WTC11 (cell line): ENCODE measurements at regions not wholly inside any gene's neighbourhood (a gene's known extent, or its start where the extent isn't known, plus 50 kb on each side); places are given as distances from the start of the nearest gene placed in this dataset.

ENCODE experiments used
- FOXJ3 ChIP-seq: sonication (generic); formaldehyde crosslinking; IDR thresholded peaks from 2 replicates; pipeline ENCODE4 v1.9.0; 2021; ENCODE audit warnings: missing genetic modification reagents, mild to moderate bottlenecking, borderline replicate concordance
- NR2C2 ChIP-seq: sonication (generic); formaldehyde crosslinking; IDR thresholded peaks from 2 replicates; pipeline ENCODE4 v1.8.0; 2022; ENCODE audit warnings: mild to moderate bottlenecking, missing genetic modification reagents
- ZNF232 ChIP-seq: sonication (generic); formaldehyde crosslinking; IDR thresholded peaks from 2 replicates; pipeline ENCODE4 v1.8.0; 2022; ENCODE audit warnings: mild to moderate bottlenecking, missing genetic modification reagents
- TF ChIP-seq, protein P1 (sequence below): fragments of 200-600 bp; IDR thresholded peaks from 2 replicates; pipeline ENCODE4 v1.8.0; 2022; ENCODE audit warnings: antibody characterized with exemption
- TF ChIP-seq, protein P2 (sequence below): sonication (generic); formaldehyde crosslinking; IDR thresholded peaks from 2 replicates; pipeline ENCODE4 v1.8.0; 2022; ENCODE audit warnings: mild to moderate bottlenecking, missing genetic modification reagents

DNA sequence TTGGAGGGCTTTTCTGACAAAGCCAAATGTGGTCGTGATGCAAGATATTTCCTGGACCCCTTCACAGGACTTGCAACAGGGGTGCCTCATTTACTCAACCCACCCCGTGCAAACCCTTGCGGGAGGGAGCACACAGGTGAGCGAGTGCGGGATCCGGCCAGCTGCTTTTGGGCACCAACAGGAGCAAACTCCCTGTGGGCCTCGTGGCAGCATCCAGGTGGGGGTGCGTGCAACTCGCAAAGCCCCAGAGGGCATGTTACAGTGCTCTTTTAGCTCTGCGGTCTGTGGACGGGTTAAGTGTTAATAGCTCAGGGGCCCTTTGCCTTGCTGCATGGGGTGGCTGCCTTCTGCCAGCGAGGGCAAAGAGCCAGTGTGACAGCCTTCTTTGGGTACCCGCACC, 707.6 kb upstream of the MDGA2 start:
- no peak for TF ChIP-seq ZNF232 (CRISPR knock-in tag)
- TF ChIP-seq, protein P1, sequence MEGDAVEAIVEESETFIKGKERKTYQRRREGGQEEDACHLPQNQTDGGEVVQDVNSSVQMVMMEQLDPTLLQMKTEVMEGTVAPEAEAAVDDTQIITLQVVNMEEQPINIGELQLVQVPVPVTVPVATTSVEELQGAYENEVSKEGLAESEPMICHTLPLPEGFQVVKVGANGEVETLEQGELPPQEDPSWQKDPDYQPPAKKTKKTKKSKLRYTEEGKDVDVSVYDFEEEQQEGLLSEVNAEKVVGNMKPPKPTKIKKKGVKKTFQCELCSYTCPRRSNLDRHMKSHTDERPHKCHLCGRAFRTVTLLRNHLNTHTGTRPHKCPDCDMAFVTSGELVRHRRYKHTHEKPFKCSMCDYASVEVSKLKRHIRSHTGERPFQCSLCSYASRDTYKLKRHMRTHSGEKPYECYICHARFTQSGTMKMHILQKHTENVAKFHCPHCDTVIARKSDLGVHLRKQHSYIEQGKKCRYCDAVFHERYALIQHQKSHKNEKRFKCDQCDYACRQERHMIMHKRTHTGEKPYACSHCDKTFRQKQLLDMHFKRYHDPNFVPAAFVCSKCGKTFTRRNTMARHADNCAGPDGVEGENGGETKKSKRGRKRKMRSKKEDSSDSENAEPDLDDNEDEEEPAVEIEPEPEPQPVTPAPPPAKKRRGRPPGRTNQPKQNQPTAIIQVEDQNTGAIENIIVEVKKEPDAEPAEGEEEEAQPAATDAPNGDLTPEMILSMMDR: no peak
- TF ChIP-seq FOXJ3 (CRISPR knock-in tag): no peak
- TF ChIP-seq, protein P2, sequence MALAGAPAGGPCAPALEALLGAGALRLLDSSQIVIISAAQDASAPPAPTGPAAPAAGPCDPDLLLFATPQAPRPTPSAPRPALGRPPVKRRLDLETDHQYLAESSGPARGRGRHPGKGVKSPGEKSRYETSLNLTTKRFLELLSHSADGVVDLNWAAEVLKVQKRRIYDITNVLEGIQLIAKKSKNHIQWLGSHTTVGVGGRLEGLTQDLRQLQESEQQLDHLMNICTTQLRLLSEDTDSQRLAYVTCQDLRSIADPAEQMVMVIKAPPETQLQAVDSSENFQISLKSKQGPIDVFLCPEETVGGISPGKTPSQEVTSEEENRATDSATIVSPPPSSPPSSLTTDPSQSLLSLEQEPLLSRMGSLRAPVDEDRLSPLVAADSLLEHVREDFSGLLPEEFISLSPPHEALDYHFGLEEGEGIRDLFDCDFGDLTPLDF (CRISPR knock-in tag): no peak
- no peak for TF ChIP-seq NR2C2 (CRISPR knock-in tag)
